LNCaP clone FGC (cell line): ENCODE measurements at regions not wholly inside any gene's neighbourhood (a gene's known extent, or its start where the extent isn't known, plus 50 kb on each side); places are given as distances from the start of the nearest gene placed in this dataset.

ENCODE experiments used
- DNase-seq: peaks from one replicate; pipeline ENCODE4 v3.0.0-alpha.2; 2011; ENCODE audit warnings: low read depth
- H3K4me3 ChIP-seq: 2 replicates; pipeline ENCODE4 v1.5.1; 2011; ENCODE audit warnings: mild to moderate bottlenecking, low read depth, low read length, control low read depth
- CTCF ChIP-seq: IDR thresholded peaks from 2 replicates; pipeline ENCODE4 v1.5.1; 2012; ENCODE audit warnings: mild to moderate bottlenecking; ENCODE audit not compliant: control insufficient read depth, insufficient read depth; ENCODE audit errors: extremely low read depth

- TF ChIP-seq CTCF: no peak
These were observed 457.1 kb downstream of the GBA3 start for GRCh38 chr4:23149815-23150214.

GRCh38 chr4:23144707-23145106 is 452.0 kb downstream of the GBA3 start:
- no peak for TF ChIP-seq CTCF
- no peak overlapping the region for H3K4me3 ChIP-seq
- DNase-seq: no peak

More at GRCh38 chr4:23149815-23150214, 457.1 kb downstream of the GBA3 start:
- DNase-seq: no peak
- no peak overlapping the region for H3K4me3 ChIP-seq

GRCh38 chr4:23135792-23136645 is 443.3 kb downstream of the GBA3 start:
- H3K4me3 ChIP-seq: no peak overlapping the region
- DNase-seq: peak; percentile 6
- TF ChIP-seq CTCF: peak; percentile 60

- no peak for TF ChIP-seq CTCF
- no peak overlapping the region for H3K4me3 ChIP-seq
- DNase-seq: no peak
These were observed 441.6 kb downstream of the GBA3 start for GRCh38 chr4:23134331-23134730.

GRCh38 chr4:23130845-23131244 is 438.1 kb downstream of the GBA3 start:
- DNase-seq: no peak
- H3K4me3 ChIP-seq: no peak overlapping the region
- no peak for TF ChIP-seq CTCF

- DNase-seq: no peak
- no peak for TF ChIP-seq CTCF
These were observed 432.4 kb downstream of the GBA3 start for GRCh38 chr4:23125118-23125517.

More at GRCh38 chr4:23125118-23125517, 432.4 kb downstream of the GBA3 start:
- no peak overlapping the region for H3K4me3 ChIP-seq
